Ammon's horn (tissue), 1 donor: ENCODE measurements at regions not wholly inside any gene's neighbourhood (a gene's known extent, or its start where the extent isn't known, plus 50 kb on each side); places are given as distances from the start of the nearest gene placed in this dataset.
"Not testable (repeated sequence)": the region's sequence is repeated elsewhere in the genome, so short reads cannot be mapped to it uniquely, and the experiment has no call there.

Experiments used
- DNase-seq: peaks from one replicate; pipeline ENCODE4 v3.0.0-alpha.2; 2016; ENCODE audit warnings: low spot score

GRCh38 chr18:76604108-76604934 is 109.3 kb upstream of the ZNF516 start:
- DNase-seq: no peak

- no peak for DNase-seq
These were observed 107.1 kb upstream of the ZNF516 start for GRCh38 chr18:76602191-76602590.

DNA sequence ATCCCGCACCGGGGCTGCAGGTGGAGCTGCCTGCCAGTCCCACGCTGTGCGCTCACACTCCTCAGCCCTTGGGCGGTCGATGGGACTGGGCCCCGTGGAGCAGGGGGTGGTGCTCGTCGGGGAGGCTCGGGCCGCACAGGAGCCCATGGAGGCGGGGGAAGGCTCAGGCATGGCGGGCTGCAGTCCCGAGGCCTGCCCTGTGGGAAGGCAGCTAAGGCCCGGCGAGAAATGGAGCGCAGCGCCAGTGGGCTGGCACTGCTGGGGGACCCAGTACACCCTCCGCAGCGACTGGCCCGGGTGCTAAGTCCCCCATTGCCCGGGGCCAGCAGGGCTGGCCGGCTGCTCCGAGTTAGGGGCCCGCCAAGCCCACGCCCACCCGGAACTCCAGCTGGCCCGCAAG is 105.0 kb upstream of the ZNF516 start:
- not testable (repeated sequence) for DNase-seq

GRCh38 chr18:76594966-76595365 is 99.9 kb upstream of the ZNF516 start:
- no peak for DNase-seq

DNA sequence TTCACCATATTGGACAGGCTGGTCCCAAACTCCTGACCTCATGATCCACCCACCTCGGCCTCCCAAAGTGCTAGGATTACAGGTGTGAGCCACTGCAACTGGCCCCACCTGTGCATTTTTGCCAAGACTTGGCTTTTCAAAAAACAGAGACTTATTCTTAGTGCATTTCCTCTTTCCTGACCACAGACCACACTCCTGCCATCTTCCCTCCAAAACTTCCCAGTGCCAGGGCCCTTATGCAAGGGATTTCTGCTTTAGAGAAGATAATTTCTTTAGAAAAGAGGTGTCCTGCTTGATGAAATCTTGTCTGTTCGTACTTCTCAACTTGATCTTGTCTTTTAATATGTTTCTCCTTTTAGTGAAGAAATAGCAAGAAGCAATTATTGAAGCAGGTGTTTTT is 98.8 kb upstream of the ZNF516 start:
- DNase-seq: no peak

- no peak for DNase-seq
These were observed 97.9 kb upstream of the ZNF516 start for GRCh38 chr18:76592981-76593381.

DNA sequence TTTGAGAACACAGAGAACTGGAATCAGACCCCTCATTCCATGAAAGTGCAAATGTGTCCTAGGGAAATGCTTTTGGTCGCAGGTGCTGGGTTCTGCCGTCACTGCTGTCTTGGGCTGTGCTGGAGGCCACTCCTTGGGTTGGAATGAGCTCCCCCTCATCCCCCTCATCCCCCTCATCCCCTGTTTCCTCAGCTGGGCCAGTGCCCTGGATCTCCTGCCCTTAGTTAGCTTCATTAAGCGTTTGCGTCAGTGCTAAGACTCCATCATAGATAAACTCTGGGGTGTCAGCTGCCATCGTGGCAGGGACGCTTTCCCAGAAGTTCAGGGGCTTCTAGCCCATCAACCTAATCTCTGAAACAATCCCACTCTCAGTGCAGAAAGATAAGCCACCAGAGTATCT is 97.1 kb upstream of the ZNF516 start:
- no peak for DNase-seq

DNA sequence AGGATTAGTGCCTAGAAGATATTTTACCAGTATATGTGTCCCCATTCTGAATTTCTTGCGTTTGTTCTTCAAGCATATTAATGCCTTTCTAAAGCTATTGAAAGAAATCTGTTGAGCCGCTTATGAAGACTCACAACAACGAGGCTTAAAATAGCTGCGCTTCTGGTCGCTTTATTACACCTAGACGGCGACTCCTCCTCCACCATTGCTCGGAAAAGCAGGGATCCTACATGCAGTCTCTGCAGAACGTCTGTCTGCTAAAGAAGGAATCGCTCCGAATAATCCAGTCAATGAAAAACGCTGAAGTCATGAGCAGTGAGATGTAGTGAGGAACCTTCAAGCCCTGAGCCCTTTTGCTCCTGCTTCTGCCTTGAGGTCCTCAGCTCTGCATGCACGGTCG is 94.8 kb upstream of the ZNF516 start:
- DNase-seq: no peak

GRCh38 chr18:76589316-76589715 is 94.3 kb upstream of the ZNF516 start:
- DNase-seq: no peak

DNA sequence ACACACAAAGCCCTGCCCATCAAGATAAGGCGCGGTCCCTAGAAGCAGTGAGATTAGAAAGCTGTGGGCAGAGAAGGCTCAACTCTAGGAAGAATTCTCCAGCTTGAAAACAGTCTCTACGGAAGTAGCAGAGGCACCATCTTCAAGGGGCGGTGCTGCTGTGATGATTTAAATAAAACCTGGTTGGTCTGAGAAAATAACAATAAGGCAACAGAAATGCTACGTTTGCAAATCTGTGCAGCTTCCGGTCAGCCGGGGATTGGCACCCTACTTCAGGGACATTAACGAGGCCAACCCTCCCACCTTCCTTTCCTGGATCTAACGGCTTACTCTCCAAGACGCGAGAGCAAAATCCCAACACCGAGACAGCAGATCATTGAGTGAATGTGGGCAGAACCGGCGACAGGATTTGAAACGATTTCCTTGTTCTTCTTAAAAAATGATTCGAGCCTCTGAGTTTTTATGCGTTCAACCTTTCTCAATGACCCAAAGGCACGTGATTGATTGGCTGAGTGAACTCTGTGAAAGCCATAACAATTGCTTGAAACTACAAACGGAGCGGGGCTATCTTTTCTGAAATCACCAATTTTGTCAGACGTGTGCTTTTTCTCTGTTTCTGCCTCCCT is 93.7 kb upstream of the ZNF516 start:
- no peak for DNase-seq

- DNase-seq: no peak
These were observed 92.8 kb upstream of the ZNF516 start for GRCh38 chr18:76587879-76588271.

- DNase-seq: no peak
These were observed 92.3 kb upstream of the ZNF516 start for GRCh38 chr18:76587147-76587878.

DNA sequence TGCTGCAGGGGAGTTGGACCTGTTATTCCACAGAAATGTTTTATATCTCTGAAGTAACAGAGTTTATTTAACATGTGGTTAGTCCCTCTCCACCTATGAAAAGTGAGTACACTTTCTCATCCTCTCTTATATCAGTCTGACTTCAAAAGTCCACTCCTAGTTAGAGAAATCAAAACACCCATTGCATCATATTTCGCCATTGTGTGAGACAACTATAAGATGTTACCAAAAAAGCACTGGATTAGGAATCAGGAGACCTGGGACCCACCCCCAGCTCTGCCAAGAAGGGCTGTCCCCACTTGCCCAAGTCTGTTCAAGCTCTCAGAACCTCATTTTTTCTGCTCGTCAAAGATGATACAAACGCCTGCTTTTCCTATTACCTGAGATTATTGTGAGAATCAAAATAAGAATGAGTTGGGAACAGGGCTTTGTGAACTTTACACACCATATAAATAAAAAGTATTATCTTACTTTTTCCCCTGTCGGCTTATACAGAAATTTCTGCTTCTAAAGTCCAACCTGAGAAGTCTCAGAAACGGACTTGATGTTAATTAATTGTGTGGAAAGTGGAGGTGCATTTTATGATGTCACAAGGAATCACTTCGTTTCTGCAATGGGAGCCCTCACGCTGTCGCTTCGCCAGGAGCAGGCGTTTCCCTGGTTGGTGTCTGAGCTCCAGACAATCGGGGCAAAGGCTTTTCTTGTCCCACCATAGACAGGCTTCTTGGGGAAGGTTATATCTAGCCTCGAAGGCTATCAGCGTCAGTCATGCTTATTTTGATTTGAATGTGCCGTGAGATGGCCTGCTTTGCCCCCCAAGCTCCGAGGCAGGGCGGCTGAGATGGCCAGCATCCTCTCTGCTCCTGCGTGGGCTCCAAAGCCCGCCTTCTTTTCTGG is 89.6 kb upstream of the ZNF516 start:
- no peak for DNase-seq

DNA sequence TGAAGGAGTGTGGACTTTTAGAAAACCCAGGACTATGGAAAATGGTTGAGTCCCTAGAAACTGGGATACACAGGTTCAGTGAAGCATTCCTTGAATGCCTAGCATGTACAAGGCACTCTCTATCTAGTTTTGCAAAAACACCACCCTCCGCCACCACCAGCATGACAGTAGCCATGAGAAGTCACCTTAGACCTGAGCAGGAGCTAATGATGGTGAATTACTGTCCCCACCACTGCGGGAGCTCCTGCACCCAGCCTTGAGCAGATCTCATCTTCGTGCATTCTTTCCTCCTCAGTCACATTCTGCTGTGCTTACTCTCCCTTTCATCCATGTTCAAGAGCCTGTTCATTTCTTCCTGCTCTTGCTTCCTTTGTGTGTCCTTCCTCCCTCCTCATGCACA is 86.2 kb upstream of the ZNF516 start:
- no peak for DNase-seq

GRCh38 chr18:76580288-76580962 is 85.4 kb upstream of the ZNF516 start:
- no peak for DNase-seq

GRCh38 chr18:76579301-76579695 is 84.3 kb upstream of the ZNF516 start:
- DNase-seq: no peak

DNA sequence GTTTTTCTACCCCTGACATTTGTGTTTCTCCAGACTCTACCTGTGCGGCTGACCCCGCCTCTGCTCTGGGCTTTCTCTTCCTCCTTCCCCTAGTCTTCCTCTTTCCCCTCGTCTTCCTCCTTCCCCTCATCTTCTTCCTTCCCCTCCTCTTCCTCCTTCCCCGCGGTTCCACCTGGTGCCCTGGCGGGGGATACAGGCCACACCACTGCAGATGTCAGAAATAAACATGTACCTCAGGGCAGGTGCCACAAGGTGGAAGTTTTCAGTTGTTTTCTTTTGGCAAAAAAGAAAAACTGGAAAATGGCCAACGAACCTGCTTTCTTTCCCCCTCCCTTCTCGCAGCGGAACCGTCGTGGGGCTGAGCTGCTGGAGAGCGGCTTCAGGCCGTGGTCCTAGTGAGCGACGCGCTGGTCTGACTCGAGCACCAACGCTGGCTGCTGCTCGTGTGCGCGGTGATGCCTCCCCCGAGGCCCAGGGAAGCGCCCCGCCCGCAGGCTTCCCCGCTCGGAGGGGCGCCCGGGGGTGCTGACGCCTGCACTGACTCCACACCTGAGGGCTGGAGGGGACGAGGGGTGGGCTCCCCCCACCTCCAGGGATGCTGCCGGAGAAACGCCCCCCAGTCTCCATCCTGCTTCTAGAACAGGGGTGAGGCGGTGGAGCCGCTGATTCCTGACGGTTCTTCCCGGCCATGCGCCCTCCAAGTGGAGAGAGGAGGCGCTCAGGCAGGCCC is 83.7 kb upstream of the ZNF516 start:
- DNase-seq: no peak

DNA sequence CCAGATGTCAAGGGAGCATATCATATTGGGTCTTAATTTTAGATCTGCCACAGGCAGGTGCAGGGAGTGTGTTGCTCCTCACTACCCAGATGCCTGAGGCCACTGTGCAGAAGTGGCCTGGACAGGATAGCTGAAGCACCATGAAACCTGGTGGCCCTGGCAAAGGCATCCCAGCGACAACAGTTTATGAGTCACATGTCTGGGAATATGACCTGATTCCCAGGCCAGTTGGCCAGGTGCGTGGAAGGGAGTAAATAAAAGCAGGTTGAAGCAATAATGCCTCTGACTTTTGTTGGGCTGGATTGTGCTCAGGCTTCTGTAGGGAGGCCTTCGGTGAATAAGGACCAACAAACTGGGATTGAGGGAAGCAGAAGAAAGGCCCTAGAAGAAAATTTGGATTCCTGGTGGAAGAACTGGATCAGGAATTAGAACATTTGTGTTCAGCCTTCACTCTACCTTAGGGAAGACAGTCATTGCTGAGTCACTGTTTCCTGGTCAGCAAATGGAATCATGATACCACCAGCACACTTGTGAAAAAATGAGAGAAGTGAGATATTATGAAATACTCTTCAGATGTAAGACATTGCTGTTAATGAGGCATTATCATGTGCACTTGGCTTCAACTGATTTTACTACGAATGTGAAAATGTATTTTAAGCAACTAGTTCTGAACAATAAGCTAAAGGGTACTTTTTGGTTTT is 78.4 kb upstream of the ZNF516 start:
- no peak for DNase-seq

- DNase-seq: no peak
These were observed 77.6 kb upstream of the ZNF516 start for GRCh38 chr18:76572518-76573247.
